SJSA1 (cell line): ENCODE measurements at regions not wholly inside any gene's neighbourhood (a gene's known extent, or its start where the extent isn't known, plus 50 kb on each side); places are given as distances from the start of the nearest gene placed in this dataset.

Experiments used
- DNase-seq, 2 experiments: peaks; one replicate each; pipeline ENCODE4 v3.0.0-alpha.2; 2015 to 2020; ENCODE audit warnings: low spot score in 2 of 2, low read depth in 1 of 2
- H3K27ac ChIP-seq: fragments of 250-450 bp; sonication (Bioruptor Pico); 2 replicates; pipeline ENCODE4 v1.5.1; 2020; ENCODE audit warnings: mild to moderate bottlenecking, moderate library complexity
- H3K27me3 ChIP-seq: fragments of 250-450 bp; sonication (Bioruptor Pico); replicated peaks from 2 replicates; pipeline ENCODE4 v1.5.1; 2020; ENCODE audit warnings: mild to moderate bottlenecking, moderate library complexity
- H3K36me3 ChIP-seq: fragments of 250-450 bp; sonication (Bioruptor Pico); 2 replicates; pipeline ENCODE4 v1.5.1; 2020; ENCODE audit warnings: mild to moderate bottlenecking
- H3K4me1 ChIP-seq: fragments of 250-450 bp; sonication (Bioruptor Pico); replicated peaks from 2 replicates; pipeline ENCODE4 v1.6.1; 2021; ENCODE audit warnings: mild to moderate bottlenecking
- H3K4me3 ChIP-seq: fragments of 250-450 bp; sonication (Bioruptor Pico); 2 replicates; pipeline ENCODE4 v1.5.1; 2020; ENCODE audit warnings: mild to moderate bottlenecking
- H3K9me3 ChIP-seq: fragments of 250-450 bp; sonication (Bioruptor Pico); replicated peaks from 2 replicates; pipeline ENCODE4 v1.5.1; 2020; ENCODE audit warnings: mild to moderate bottlenecking

DNA sequence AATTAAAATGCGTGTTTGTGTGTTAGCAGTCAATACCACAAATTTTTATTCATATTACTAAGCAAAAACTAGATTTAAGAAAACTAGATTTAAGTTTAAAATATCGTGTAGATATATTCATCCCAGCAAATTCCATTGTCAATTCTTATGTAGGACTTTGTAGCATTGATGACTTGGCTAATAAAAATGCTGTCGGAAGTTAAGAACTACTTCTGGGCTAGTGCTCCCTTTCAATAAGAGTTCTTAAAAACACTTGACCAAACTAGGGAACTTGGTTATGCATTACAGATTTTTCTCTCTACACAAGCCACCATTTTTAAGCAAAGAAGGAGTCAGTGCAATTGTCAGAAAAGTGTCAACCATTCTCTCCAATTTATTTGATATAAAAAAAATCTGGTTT lies 68.7 kb upstream of the RAD23B start:
- no peaks in the 10 kb centered on the region for H3K36me3 ChIP-seq
- H3K27me3 ChIP-seq, result no peaks in the 10 kb centered on the region
- H3K27ac ChIP-seq, result peak overlapping the region; percentile 80
- H3K9me3 ChIP-seq, result no peaks in the 10 kb centered on the region
- no peak for DNase-seq
- peaks cover 39% of the 10 kb centered on the region for H3K4me1 ChIP-seq
- no peak overlapping the region for H3K4me3 ChIP-seq

DNA sequence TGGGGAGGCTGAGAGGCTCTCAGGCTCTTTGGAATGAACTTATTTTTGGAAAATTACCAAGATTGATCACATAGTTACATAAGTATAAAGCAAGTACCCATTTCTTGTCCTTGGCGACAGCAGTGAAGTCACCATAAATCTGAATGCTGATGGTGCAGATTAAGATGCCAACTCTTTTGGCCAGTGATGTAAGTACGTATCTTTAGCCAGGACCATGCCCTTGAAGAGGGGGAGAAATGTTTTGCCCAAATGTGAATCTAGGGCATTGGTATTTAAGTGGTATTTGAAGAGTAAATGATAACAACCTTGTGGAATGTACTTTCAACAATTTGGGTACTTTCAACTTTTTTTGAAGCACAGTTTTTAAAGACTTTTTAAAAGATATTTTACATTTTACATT lies 68.2 kb upstream of the RAD23B start:
- DNase-seq, result peak in 1 of 2 experiments; percentile 50
- Histone ChIP-seq H3K36me3 (no peaks in the 10 kb centered on the region), H3K4me3 (no peak overlapping the region), H3K4me1 (peaks cover 39% of the 10 kb centered on the region), H3K27me3 (no peaks in the 10 kb centered on the region), H3K27ac (peak overlapping the region; percentile 80; the same call in 1 of the 2 replicates), H3K9me3 (no peaks in the 10 kb centered on the region)

- Histone ChIP-seq H3K4me3 (no peak overlapping the region), H3K4me1 (peaks cover 39% of the 10 kb centered on the region), H3K36me3 (no peaks in the 10 kb centered on the region), H3K27me3 (no peaks in the 10 kb centered on the region), H3K27ac (peak overlapping the region; percentile 80; the same call in 1 of the 2 replicates), H3K9me3 (no peaks in the 10 kb centered on the region)
- peak in 1 of 2 experiments; percentile 23 for DNase-seq
These were observed 67.7 kb upstream of the RAD23B start for GRCh38 chr9:107215381-107215780.

DNA sequence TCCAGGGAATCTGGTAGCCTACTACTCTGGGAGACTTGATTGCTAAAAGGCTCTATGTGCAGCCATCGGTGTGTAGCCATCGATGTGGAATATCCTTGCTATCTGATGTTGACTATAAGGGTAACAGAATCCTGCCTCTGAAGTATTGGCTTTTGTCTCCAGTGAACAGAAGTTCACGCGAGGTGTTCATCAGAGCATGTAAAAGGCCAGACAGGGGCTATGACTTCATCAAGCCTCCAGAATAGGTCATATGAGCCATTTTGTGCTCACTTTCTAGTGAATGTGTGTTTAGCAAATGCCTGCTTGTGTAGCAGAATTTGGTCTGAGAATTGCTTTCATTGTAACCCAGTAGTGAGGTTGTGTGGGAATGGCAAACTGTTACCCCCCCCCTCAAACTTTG lies 66.8 kb upstream of the RAD23B start:
- no peak overlapping the region for H3K4me3 ChIP-seq
- no peaks in the 10 kb centered on the region for H3K36me3 ChIP-seq
- no peaks in the 10 kb centered on the region for H3K9me3 ChIP-seq
- DNase-seq, result no peak
- no peaks in the 10 kb centered on the region for H3K27me3 ChIP-seq
- peaks cover 39% of the 10 kb centered on the region for H3K4me1 ChIP-seq
- no peak overlapping the region for H3K27ac ChIP-seq

DNA sequence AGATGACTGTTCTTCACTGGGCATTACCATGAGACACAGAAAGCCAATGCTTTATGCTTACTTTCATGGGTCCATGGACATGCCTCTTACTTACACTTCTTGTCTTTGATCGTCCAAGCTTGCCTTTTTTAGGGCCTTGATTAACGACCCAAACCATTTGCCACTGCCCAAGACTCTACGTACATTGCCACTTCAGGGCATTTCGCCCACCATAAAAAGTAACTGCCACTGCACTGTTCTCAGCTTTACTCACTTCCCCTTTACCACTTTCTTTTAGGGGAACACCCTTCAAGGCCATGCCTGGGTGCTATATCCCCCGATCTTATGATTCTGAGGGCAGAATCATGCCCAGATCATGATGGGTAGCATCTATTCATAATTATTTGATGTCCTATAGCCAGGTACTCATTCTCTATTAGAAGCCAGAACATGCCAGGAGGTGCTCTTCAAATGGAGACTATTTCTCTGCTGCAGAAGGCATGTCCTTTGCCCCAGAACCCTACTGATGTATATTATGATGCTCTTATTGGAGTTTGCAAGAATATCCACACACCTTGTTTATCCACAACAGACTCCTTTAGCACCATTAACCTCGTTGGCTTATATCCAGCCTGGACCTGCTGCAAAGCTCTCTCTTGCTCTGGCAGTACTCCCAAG lies 64.1 kb upstream of the RAD23B start:
- DNase-seq, result no peak
- Histone ChIP-seq H3K4me1 (peaks cover 26% of the 10 kb centered on the region), H3K4me3 (no peak overlapping the region), H3K9me3 (no peaks in the 10 kb centered on the region), H3K27me3 (no peaks in the 10 kb centered on the region), H3K36me3 (no peaks in the 10 kb centered on the region), H3K27ac (no peak overlapping the region)

GRCh38 chr9:107219486-107220077 lies 63.5 kb upstream of the RAD23B start:
- Histone ChIP-seq H3K27ac (no peak overlapping the region), H3K9me3 (no peaks in the 10 kb centered on the region), H3K36me3 (no peaks in the 10 kb centered on the region), H3K4me1 (peaks cover 20% of the 10 kb centered on the region), H3K4me3 (no peak overlapping the region), H3K27me3 (no peaks in the 10 kb centered on the region)
- DNase-seq, result no peak

DNA sequence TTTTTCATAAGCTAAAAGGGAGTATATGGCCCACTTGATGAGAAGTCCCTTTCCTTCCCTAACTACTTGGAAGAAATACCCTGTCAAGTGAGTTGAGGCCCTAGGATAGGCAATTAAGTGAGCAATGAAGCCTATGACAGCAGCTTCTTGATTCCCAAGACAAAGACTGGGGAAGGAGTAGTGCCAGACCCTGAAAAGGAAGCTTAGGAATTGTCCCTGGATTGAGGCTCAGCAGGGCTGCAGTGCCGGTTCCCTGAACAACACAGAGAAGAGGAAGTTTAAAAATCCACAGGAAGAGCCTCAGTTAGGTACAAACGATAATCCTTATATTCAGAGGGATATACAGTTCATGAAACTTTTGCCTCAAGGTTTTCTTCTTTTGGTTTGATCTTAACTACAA lies 61.8 kb upstream of the RAD23B start:
- Histone ChIP-seq H3K4me3 (no peak overlapping the region), H3K36me3 (no peaks in the 10 kb centered on the region), H3K27ac (no peak overlapping the region), H3K9me3 (no peaks in the 10 kb centered on the region), H3K4me1 (peaks cover 7% of the 10 kb centered on the region; the same call in 1 of the 2 replicates), H3K27me3 (no peaks in the 10 kb centered on the region)
- no peak for DNase-seq

GRCh38 chr9:107222020-107222522 lies 61.0 kb upstream of the RAD23B start:
- peak in 1 of 2 experiments; percentile 44 for DNase-seq
- H3K27ac ChIP-seq, result 0 out of 2 replicates have a peak overlapping the region, but pooled peaks have one; percentile 10
- H3K4me1 ChIP-seq, result peaks cover 7% of the 10 kb centered on the region; the same call in 1 of the 2 replicates
- no peaks in the 10 kb centered on the region for H3K36me3 ChIP-seq
- H3K4me3 ChIP-seq, result peak overlapping the region; percentile 28
- no peaks in the 10 kb centered on the region for H3K9me3 ChIP-seq
- no peaks in the 10 kb centered on the region for H3K27me3 ChIP-seq

DNA sequence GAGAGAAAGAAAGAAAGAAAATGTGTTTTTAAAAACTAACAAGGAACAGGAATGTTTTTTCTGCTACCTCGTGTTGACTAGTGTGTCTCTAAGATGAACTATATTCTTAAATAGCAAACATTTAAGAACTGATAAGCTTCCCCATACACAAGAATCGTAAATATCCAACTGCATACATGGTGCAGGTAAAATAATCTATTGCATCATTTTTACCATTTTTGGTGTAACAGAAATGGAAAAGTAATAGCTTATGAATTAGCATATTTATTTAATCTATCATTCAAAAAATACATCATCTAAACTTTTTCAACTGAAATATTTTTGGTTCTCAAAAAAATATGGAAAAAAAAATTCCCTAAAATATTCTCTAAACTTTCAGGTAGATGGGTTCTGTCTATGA lies 59.7 kb upstream of the RAD23B start:
- Histone ChIP-seq H3K4me1 (peaks cover 7% of the 10 kb centered on the region; the same call in 1 of the 2 replicates), H3K27ac (no peak overlapping the region), H3K27me3 (no peaks in the 10 kb centered on the region), H3K36me3 (no peaks in the 10 kb centered on the region), H3K9me3 (no peaks in the 10 kb centered on the region), H3K4me3 (no peak overlapping the region)
- no peak for DNase-seq

DNA sequence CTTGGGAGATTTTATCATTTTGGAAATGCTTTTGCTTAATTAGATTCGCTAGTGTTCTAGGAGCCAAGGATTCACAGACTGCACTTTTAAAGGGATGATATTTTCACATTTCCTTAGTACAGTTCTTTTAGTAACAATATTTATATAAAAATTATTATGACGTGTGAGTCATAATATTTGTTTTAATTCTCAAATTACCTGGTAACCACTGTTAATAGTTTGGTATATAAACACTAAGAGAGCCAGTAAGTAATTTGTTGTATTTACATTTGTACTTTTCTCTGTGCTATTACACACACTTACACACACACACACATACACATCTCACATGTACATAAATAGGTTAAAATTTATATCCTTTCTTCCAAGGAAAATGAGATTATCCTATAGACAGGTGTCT lies 58.8 kb upstream of the RAD23B start:
- no peak overlapping the region for H3K4me3 ChIP-seq
- no peaks in the 10 kb centered on the region for H3K36me3 ChIP-seq
- DNase-seq, result no peak
- H3K9me3 ChIP-seq, result no peaks in the 10 kb centered on the region
- no peaks in the 10 kb centered on the region for H3K27me3 ChIP-seq
- H3K4me1 ChIP-seq, result peaks cover 7% of the 10 kb centered on the region; the same call in 1 of the 2 replicates
- H3K27ac ChIP-seq, result no peak overlapping the region

- Histone ChIP-seq H3K4me1 (peaks cover 7% of the 10 kb centered on the region; the same call in 1 of the 2 replicates), H3K27ac (no peak overlapping the region), H3K9me3 (no peaks in the 10 kb centered on the region), H3K4me3 (no peak overlapping the region), H3K36me3 (no peaks in the 10 kb centered on the region), H3K27me3 (no peaks in the 10 kb centered on the region)
- no peak for DNase-seq
These were observed 56.7 kb upstream of the RAD23B start for GRCh38 chr9:107226421-107226820.

DNA sequence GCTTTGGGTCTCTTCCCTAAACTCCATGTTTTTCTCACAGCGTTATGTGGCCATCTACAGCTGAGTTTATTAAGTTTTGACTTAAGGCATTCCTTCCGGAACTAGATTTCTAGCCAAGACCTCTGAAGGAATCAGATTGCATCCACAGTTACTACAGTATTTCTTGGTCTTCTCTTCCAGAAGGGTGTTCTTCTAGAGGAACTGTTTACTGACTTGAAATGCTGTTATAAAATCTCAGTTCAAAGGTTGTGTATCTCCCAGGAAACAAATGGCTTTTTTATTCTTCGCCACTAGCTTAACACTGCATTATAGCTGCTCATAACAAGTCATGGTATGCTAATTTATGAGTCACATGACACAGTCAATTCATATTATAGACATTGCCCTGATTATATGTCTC lies 55.3 kb upstream of the RAD23B start:
- H3K27me3 ChIP-seq, result no peaks in the 10 kb centered on the region
- DNase-seq, result no peak
- H3K36me3 ChIP-seq, result no peaks in the 10 kb centered on the region
- no peaks in the 10 kb centered on the region for H3K4me1 ChIP-seq
- H3K9me3 ChIP-seq, result no peaks in the 10 kb centered on the region
- H3K4me3 ChIP-seq, result no peak overlapping the region
- H3K27ac ChIP-seq, result no peak overlapping the region

GRCh38 chr9:107228496-107229039 lies 54.5 kb upstream of the RAD23B start:
- no peak for DNase-seq
- no peaks in the 10 kb centered on the region for H3K4me1 ChIP-seq

DNA sequence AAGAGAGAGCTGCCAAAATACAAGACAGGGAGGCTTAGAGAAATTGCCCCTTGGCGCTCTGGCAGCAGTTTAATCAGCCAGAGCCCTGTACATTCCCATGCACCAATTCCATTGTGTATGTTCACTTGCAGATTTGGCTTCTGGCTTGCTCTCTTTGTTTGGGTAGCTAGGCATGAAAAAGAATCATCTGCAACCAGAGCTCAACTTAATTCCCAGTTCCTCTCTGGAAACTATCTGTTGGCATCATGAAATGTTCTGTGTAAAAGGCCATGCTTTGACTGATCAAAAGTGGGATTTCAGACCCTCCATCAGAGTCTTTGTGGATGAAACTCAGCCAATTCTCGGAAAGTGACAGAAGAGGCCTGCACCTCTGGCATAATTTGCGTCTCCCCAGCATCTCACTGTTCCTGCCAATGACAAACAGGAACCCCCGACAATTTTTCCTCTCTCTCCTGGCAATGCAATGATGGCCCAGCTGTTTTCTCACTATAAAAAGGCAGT lies 53.8 kb upstream of the RAD23B start:
- Histone ChIP-seq H3K27me3 (no peaks in the 10 kb centered on the region), H3K4me1 (no peaks in the 10 kb centered on the region), H3K9me3 (no peaks in the 10 kb centered on the region), H3K4me3 (no peak overlapping the region), H3K27ac (no peak overlapping the region), H3K36me3 (no peaks in the 10 kb centered on the region)
- no peak for DNase-seq

More at GRCh38 chr9:107228496-107229039, 54.5 kb upstream of the RAD23B start:
- Histone ChIP-seq H3K4me3 (no peak overlapping the region), H3K27ac (no peak overlapping the region), H3K27me3 (no peaks in the 10 kb centered on the region), H3K9me3 (no peaks in the 10 kb centered on the region), H3K36me3 (no peaks in the 10 kb centered on the region)
